Lung microvascular endothelial cell (primary cell): ENCODE measurements at regions not wholly inside any gene's neighbourhood (a gene's known extent, or its start where the extent isn't known, plus 50 kb on each side); places are given as distances from the start of the nearest gene placed in this dataset.

Source experiments
- DNase-seq, 2 donors: peaks; one replicate each; pipeline versions ENCODE4 v3.0.0 to v3.0.0-alpha.2; 2010; ENCODE audit warnings: low read depth in 2 of 2

GRCh38 chr2:164178835-164179465, 442.3 kb downstream of the GRB14 start:
- DNase-seq = no peak

GRCh38 chr2:164164602-164165001, 428.8 kb upstream of the FIGN start:
- no peak for DNase-seq

GRCh38 chr2:164155558-164155957, 419.8 kb upstream of the FIGN start:
- DNase-seq = no peak

GRCh38 chr2:164151522-164151921, 415.7 kb upstream of the FIGN start:
- DNase-seq = no peak

GRCh38 chr2:164150604-164151003, 414.8 kb upstream of the FIGN start:
- no peak for DNase-seq

- no peak for DNase-seq
Measured at GRCh38 chr2:164146441-164146840, 410.6 kb upstream of the FIGN start.

GRCh38 chr2:164145093-164145987, 409.5 kb upstream of the FIGN start:
- DNase-seq = no peak

GRCh38 chr2:164143183-164143930, 407.5 kb upstream of the FIGN start:
- no peak for DNase-seq

- no peak for DNase-seq
Measured at GRCh38 chr2:164142755-164143154, 406.9 kb upstream of the FIGN start.

- DNase-seq = no peak
Measured at GRCh38 chr2:164141271-164141670, 405.5 kb upstream of the FIGN start.

- DNase-seq = no peak
Measured at GRCh38 chr2:164138750-164139149, 402.9 kb upstream of the FIGN start.

GRCh38 chr2:164134336-164134735, 398.5 kb upstream of the FIGN start:
- DNase-seq = no peak

- DNase-seq = no peak
Measured at GRCh38 chr2:164127971-164128527, 392.2 kb upstream of the FIGN start.

- DNase-seq = no peak
Measured at GRCh38 chr2:164126960-164127660, 391.3 kb upstream of the FIGN start.

GRCh38 chr2:164115806-164116205, 380.0 kb upstream of the FIGN start:
- DNase-seq = no peak

GRCh38 chr2:164114937-164115336, 379.1 kb upstream of the FIGN start:
- DNase-seq = no peak

- no peak for DNase-seq
Measured at GRCh38 chr2:164112105-164112504, 376.3 kb upstream of the FIGN start.

GRCh38 chr2:164110515-164110914, 374.7 kb upstream of the FIGN start:
- DNase-seq = no peak

- DNase-seq = no peak
Measured at GRCh38 chr2:164109006-164109405, 373.2 kb upstream of the FIGN start.

- DNase-seq = no peak
Measured at GRCh38 chr2:164103271-164103670, 367.5 kb upstream of the FIGN start.

GRCh38 chr2:164102366-164102765, 366.6 kb upstream of the FIGN start:
- no peak for DNase-seq
